GM23338 (cell line): ENCODE measurements at regions not wholly inside any gene's neighbourhood (a gene's known extent, or its start where the extent isn't known, plus 50 kb on each side); places are given as distances from the start of the nearest gene placed in this dataset.

Experiments used
- ATAC-seq: fragments of 200-7000 bp; cut with Tn5 transposase; 3 replicates; pipeline ENCODE4 v1.9.1; 2020
- DNase-seq: peaks from one replicate; pipeline ENCODE4 v3.0.0-alpha.2; 2015; ENCODE audit warnings: low spot score
- H2AFZ ChIP-seq: fragments of 200-600 bp; sonication (generic); 2 replicates; pipeline ENCODE4 v1.8.0; 2016; ENCODE audit warnings: antibody characterized with exemption, mild to moderate bottlenecking, moderate library complexity
- H3F3A ChIP-seq: fragments of 200-600 bp; sonication (generic); replicated peaks from 2 replicates; pipeline ENCODE4 v1.8.0; 2017; ENCODE audit warnings: antibody characterized with exemption, mixed run types, low read depth
- H3K27ac ChIP-seq: fragments of 200-600 bp; sonication (generic); 2 replicates; pipeline ENCODE4 v1.6.1; 2016; ENCODE audit warnings: low read depth
- H3K27me3 ChIP-seq: fragments of 200-600 bp; sonication (generic); 2 replicates; pipeline ENCODE4 v1.8.0; 2016; ENCODE audit warnings: mild to moderate bottlenecking, mixed run types, moderate library complexity; ENCODE audit not compliant: insufficient read depth
- H3K36me3 ChIP-seq: fragments of 200-600 bp; sonication (generic); 2 replicates; pipeline ENCODE4 v1.8.0; 2016; ENCODE audit warnings: mild to moderate bottlenecking; ENCODE audit not compliant: insufficient read depth
- H3K4me1 ChIP-seq: fragments of 200-600 bp; sonication (generic); 2 replicates; pipeline ENCODE4 v1.8.0; 2016; ENCODE audit warnings: mild to moderate bottlenecking, moderate library complexity; ENCODE audit not compliant: insufficient read depth
- H3K4me2 ChIP-seq: fragments of 200-600 bp; sonication (generic); 2 replicates; pipeline ENCODE4 v1.7.1; 2017; ENCODE audit warnings: mixed run types
- H3K4me3 ChIP-seq: fragments of 200-600 bp; sonication (generic); 2 replicates; pipeline ENCODE4 v1.6.1; 2016; ENCODE audit warnings: mixed run types
- H3K79me2 ChIP-seq: fragments of 200-600 bp; sonication (generic); replicated peaks from 2 replicates; pipeline ENCODE4 v1.8.0; 2017; ENCODE audit warnings: mild to moderate bottlenecking; ENCODE audit not compliant: insufficient read depth
- H3K9me2 ChIP-seq: fragments of 200-600 bp; sonication (generic); 2 replicates; pipeline ENCODE4 v1.8.0; 2017; ENCODE audit not compliant: insufficient read depth
- H4K20me1 ChIP-seq: fragments of 200-600 bp; sonication (generic); replicated peaks from 2 replicates; pipeline ENCODE4 v1.8.0; 2017; ENCODE audit warnings: mild to moderate bottlenecking; ENCODE audit not compliant: insufficient read depth
- H3K27ac Mint-ChIP-seq: 2 replicates; pipeline ENCODE4 v1.8.0; 2020; ENCODE audit warnings: inconsistent platforms, mild to moderate bottlenecking, moderate library complexity, mixed read lengths
- H3K27me3 Mint-ChIP-seq: 3 replicates; pipeline ENCODE4 v1.8.0; 2022; ENCODE audit warnings: low read depth, mild to moderate bottlenecking, moderate library complexity, mixed read lengths, inconsistent platforms; ENCODE audit not compliant: insufficient read depth, poor library complexity
- H3K36me3 Mint-ChIP-seq: 3 replicates; pipeline ENCODE4 v1.8.0; 2021; ENCODE audit warnings: low read depth, mild to moderate bottlenecking, inconsistent platforms, moderate library complexity, mixed read lengths
- H3K4me1 Mint-ChIP-seq: 3 replicates; pipeline ENCODE4 v1.8.0; 2020; ENCODE audit warnings: mild to moderate bottlenecking, inconsistent platforms, mixed read lengths
- H3K4me3 Mint-ChIP-seq: 3 replicates; pipeline ENCODE4 v1.8.0; 2021; ENCODE audit warnings: moderate library complexity, mild to moderate bottlenecking, inconsistent platforms, mixed read lengths
- H3K9me3 Mint-ChIP-seq: 3 replicates; pipeline ENCODE4 v1.8.0; 2020; ENCODE audit warnings: moderate library complexity, mild to moderate bottlenecking, inconsistent platforms, mixed read lengths
- CREB1 ChIP-seq: fragments of 250-450 bp; sonication (Bioruptor Pico); IDR thresholded peaks from 2 replicates; pipeline ENCODE4 v1.5.0; 2020; ENCODE audit warnings: low read depth, mild to moderate bottlenecking, moderate library complexity
- EZH2phosphoT487 ChIP-seq: fragments of 200-600 bp; sonication (generic); IDR thresholded peaks from one replicate; pipeline ENCODE4 v1.8.1; 2018; ENCODE audit warnings: antibody characterized with exemption; ENCODE audit not compliant: unreplicated experiment
- JUNB ChIP-seq: IDR thresholded peaks from one replicate; pipeline ENCODE4 v1.6.1; 2016; ENCODE audit warnings: antibody characterized with exemption; ENCODE audit not compliant: unreplicated experiment
- POLR2AphosphoS5 ChIP-seq: IDR thresholded peaks from 2 replicates; pipeline ENCODE4 v1.6.1; 2016; ENCODE audit warnings: antibody characterized with exemption, low read depth
- REST ChIP-seq: IDR thresholded peaks from one replicate; pipeline ENCODE4 v1.6.1; 2018; ENCODE audit warnings: antibody characterized with exemption; ENCODE audit not compliant: unreplicated experiment
- ZNF114 ChIP-seq: fragments of 250-450 bp; sonication (Bioruptor Pico); IDR thresholded peaks from 2 replicates; pipeline ENCODE4 v1.5.0; 2020; ENCODE audit warnings: mild to moderate bottlenecking, moderate library complexity
- ZNF462 ChIP-seq: fragments of 250-450 bp; sonication (Bioruptor Pico); IDR thresholded peaks from 2 replicates; pipeline ENCODE4 v1.5.0; 2020; ENCODE audit warnings: mild to moderate bottlenecking, moderate library complexity

- no peak overlapping the region for H3K27ac Mint-ChIP-seq
- Histone ChIP-seq H3K27me3 (no peaks in the 10 kb centered on the region), H2AFZ (no peak overlapping the region), H3K27ac (no peak overlapping the region), H3K4me1 (no peaks in the 10 kb centered on the region), H3K79me2 (no peaks in the 10 kb centered on the region), H3K4me3 (no peak overlapping the region), H4K20me1 (no peaks in the 10 kb centered on the region), H3K36me3 (no peaks in the 10 kb centered on the region), H3F3A (no peaks in the 10 kb centered on the region), H3K4me2 (no peak overlapping the region), H3K9me2 (no peaks in the 10 kb centered on the region; the same call in 1 of the 2 replicates)
- DNase-seq (no peak), ATAC-seq (no peak)
- no peak for TF ChIP-seq ZNF114 (CRISPR knock-in tag)
- TF ChIP-seq POLR2AphosphoS5: no peak
- no peak for TF ChIP-seq ZNF462 (CRISPR knock-in tag)
- TF ChIP-seq CREB1 (CRISPR knock-in tag): no peak
- no peaks in the 10 kb centered on the region for H3K4me1 Mint-ChIP-seq
- H3K36me3 Mint-ChIP-seq: peaks cover 14% of the 10 kb centered on the region; the same call in 2 of the 3 replicates
- H3K9me3 Mint-ChIP-seq: peaks cover 26% of the 10 kb centered on the region
- H3K27me3 Mint-ChIP-seq: no peaks in the 10 kb centered on the region
- H3K4me3 Mint-ChIP-seq: no peak overlapping the region
These were observed 59.9 kb upstream of the ZBED5 start for GRCh38 chr11:10917802-10918201.

GRCh38 chr11:10916665-10917064, 58.8 kb upstream of the ZBED5 start:
- TF ChIP-seq REST (no peak), JUNB (no peak), EZH2phosphoT487 (no peak)
- peaks cover 9% of the 10 kb centered on the region for H3K4me1 ChIP-seq
- H3K36me3 Mint-ChIP-seq: peaks cover 14% of the 10 kb centered on the region; the same call in 2 of the 3 replicates
- no peak overlapping the region for H3K27ac Mint-ChIP-seq
- no peak overlapping the region for H3K4me3 Mint-ChIP-seq
- ATAC-seq (no peak), DNase-seq (no peak)
- no peak overlapping the region for H2AFZ ChIP-seq
- H3K4me3 ChIP-seq: no peak overlapping the region
- no peaks in the 10 kb centered on the region for H3K36me3 ChIP-seq
- no peaks in the 10 kb centered on the region for H3K27me3 Mint-ChIP-seq
- no peaks in the 10 kb centered on the region for H3K27me3 ChIP-seq
- H3K27ac ChIP-seq: no peak overlapping the region
- no peaks in the 10 kb centered on the region for H3F3A ChIP-seq
- no peak overlapping the region for H3K4me2 ChIP-seq
- no peaks in the 10 kb centered on the region for H4K20me1 ChIP-seq
- H3K9me2 ChIP-seq: no peaks in the 10 kb centered on the region; the same call in 1 of the 2 replicates
- H3K9me3 Mint-ChIP-seq: peaks cover 26% of the 10 kb centered on the region
- peaks cover 7% of the 10 kb centered on the region for H3K4me1 Mint-ChIP-seq
- H3K79me2 ChIP-seq: no peaks in the 10 kb centered on the region
